ENCODE measurements at regions not wholly inside any gene's neighbourhood (a gene's known extent, or its start where the extent isn't known, plus 50 kb on each side); places are given as distances from the start of the nearest gene placed in this dataset.

DNA sequence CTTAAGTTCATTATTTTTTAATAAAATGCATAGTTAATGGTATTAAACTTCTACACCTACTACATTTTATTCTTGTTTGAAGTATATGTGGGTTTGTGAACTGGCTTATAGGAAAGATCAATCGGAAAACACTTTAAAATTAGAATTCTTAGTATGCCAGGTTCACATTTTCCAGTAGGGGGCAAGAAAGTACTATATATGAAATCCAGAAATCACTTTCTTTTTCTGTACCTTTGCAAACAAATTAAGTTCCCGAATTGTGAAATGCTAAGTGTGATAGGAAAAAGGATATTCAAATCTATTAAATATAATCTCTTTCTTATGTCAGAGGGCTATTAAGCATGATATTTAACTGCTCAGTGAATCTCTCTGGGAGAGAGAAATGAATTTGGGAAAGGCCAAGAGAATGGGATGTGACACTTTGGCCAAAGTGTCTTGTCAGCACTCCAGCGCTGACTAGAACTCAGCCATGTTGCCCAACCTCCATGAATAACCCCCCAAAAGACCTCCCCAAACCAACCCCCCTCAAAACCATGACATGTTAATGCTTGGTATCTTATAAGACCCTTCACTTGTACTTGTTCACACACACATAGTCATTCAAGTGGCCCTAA, 122.6 kb upstream of the SLC10A2 start:
- DNase-seq (ENCODE audit: low spot score): peak; percentile 8

DNA sequence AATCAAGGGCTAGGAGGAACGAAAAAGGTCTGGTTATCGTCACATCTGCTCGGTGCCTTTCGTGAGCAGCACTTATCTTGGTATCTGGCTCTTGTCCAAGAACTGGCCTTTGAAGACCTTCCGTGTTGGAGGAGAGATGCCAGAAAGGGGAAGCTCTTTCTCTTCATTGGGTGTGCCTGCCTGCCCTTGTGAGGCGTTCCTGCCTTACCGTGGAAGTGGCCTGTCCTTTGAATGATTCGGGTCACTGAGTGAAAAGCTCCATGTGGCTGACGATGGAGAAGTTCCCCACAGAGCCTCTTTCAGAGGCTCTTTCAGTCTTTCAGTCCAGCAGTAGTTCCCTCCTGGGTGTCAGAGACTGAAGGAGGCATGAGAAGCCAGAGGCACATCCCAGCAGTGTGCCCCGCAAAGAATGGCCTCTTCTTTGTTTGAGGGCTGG, 121.5 kb upstream of the SLC10A2 start:
- DNase-seq (ENCODE audit: low spot score): no peak

DNA sequence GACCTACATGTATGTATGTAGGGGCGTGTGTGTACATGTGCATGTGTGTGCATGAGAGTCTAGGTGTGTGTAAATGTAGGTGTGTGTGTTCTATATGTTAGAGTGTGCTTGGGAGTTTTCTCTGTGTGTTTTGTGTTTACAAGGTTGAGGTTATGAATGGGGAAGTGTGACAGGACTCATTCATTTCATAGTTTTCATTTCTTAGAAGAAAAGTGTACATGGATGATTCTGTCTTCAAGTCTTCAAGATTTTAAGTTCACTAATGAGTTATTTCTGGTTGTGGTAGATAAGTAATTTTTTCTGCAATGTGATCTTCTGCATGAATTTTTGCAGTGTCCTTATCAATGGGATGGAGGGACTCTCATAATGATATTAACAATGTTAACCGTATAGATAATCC, 118.2 kb upstream of the SLC10A2 start:
- no peak for DNase-seq (ENCODE audit: low spot score)

DNA sequence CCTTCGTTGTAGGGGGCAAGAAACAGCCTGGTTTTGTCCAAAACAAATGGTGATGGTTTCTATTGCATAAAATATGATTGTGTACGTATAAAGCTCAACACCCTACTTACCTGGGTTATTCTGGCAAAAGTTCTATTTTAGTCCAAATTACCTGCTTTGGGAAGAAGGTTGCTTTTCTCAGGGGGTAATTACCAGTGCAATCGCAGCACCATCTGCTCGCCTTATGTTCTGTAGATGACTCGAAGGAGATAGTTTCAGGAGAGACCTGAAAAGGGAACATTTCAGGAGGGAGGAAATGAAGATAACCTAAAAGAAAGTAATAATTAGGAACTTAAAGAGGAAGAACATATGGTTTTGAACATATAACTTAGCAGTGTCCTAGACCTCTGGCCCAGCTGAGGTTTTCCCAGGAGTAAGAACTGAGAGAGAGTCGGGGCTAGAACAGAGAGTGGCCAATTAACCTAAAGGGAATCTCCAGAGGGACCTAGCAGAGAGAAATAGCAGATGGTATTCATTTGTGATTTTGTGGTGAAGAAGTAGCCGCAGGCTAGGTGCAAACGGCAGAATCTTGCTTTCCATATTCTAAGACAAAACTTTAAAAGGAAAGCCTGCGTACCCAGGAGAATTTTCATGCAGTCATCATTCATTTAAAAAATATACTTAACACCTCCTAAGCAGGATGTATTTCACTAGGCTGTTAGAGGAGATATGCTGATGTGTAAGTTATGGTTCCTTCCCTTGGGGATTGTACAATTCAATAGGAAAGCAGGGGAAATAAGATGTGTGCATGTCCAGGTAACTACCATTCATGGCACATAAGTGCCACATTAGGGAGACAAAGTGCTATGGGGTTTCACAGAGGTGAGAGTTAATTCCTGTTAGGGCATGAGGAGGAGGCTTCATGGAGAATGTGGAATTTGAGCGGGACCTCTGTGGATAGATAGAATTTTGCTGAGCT, 113.0 kb upstream of the SLC10A2 start:
- no peak for DNase-seq (ENCODE audit: low spot score)

DNA sequence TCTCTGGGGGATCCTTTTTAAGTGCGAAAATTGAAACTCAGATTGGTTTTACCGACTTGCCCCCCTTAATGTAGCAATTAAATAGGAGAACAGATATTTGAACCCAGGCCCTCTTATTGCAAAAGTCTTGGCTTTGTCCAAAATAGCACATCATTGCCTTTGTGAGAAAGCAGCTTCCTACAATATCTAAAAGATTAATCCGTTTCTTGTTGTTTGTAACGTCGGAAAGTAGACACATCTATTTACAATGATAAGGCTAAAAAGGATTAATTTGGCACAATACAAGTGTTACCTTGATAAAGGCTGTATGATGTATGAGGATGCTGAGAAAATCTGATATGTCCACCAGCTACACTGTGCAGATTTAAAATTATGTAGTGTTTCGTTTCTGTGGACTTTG, 108.7 kb upstream of the SLC10A2 start:
- no peak for DNase-seq (ENCODE audit: low spot score)

DNA sequence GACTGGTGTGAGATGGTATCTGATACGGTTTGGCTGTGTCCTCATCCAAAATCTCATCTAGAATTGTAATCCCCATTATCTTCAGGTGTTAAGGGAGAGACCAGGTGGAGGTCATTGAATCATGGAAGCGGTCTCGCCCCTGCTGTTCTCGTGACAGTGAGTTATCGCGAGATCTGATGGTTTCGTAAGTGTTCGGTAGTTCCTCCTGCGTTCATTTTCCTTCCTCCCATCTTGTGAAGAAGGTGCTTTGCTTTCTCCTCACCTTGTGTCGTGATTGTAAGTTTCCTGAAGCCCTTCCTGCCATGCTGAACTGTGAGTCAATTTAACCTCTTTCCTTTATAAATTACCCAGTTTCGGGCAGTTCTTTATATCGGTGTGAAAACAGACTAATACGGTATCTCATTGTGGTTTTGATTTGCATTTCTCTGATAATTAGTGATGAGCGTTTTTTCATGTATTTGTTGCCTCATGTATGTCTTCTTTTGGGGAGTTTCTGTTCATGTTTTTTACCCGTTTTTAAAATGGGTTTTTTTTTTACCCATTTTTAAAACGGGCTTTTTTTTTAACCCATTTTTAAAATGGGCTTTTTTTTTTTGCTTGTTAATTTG, 102.8 kb upstream of the SLC10A2 start:
- no peak for DNase-seq (ENCODE audit: low spot score)

DNA sequence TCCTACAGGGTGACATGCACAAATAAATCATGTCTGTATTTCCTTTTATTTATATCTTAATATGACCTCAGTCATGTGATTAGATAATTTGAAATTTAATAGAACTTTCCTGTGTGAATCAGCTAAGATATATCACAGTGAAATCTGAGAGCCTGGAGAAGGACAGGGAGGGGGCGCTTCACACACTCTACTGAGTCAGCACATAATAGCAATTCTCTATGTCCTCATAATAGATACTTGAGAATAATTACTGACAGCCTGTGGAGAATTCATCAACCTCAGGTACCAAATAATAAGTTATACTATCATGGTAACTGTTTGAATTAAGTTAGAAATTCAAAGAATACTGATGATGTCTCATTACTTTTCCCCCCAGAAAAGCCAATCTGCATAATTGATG, 98.0 kb upstream of the SLC10A2 start:
- DNase-seq (ENCODE audit: low spot score): no peak

DNA sequence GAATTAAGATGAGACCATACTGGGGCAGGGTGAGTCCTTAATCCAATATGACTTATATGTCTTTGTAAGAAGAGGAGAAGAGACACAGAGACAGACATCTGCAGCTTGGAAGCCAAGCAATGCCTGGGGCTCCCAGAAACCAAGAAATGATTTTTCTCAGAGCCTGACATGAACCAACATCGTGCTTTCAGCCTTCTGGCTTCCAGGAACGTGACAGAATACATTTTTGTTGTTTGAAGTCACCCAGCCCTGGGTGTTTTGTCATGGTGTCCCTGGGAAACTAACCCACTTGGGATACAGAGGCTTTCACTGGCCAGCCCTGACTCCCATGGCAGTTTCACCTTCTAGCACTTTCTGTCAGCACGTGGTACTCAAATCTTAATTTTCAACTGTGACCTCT, 95.3 kb upstream of the SLC10A2 start:
- DNase-seq (ENCODE audit: low spot score): no peak

DNA sequence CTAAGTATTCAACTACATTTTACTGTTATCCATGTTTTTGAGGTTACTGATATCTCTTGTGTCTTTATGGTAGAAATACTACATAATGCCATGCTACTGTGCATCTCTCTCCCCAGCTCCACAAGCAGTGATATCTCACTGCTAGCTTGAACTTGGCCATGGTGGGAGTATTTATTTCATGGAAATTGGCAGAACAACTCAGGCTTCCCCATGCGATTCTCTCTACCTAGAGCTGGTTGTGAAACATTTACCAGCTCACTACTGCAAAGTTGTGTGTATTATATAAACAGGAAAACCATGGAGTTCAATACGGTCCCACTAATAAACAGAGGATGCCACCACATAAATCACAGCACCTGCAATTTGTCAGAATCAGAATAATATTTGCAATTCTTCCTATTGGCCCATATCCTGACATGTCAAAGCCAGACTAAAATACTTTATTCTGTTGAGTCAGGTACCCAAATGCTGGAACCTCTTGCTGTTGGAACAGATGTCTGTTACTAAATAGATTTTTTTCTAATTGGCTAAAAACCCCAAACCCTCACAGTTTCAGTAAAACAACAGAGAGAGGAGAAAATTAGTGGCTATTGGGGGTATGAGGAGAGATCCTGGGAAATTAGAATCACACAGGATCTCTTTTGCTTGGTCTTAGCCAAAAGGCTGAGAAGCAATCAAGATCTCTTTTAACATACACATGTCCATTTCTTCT, 91.4 kb upstream of the SLC10A2 start:
- no peak for DNase-seq (ENCODE audit: low spot score)

DNA sequence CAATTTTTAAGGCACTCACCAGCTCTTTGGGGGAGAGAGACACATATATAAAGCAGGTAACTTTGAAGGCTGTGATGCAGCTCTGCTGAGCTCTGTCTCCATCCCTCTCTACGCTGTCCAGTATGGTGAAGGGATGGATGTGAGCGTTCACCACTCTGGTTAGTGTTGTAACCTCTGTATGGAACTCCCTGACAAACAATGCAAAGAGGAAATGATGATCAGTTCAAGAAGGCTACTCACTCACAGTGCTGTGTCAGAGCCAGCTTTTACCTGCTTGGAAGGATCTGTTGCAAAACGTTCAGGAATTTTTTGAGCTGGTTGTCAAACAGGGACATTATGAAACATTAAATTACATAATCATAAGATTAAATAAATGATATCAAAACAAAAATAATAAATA, 90.8 kb upstream of the SLC10A2 start:
- no peak for DNase-seq (ENCODE audit: low spot score)

DNA sequence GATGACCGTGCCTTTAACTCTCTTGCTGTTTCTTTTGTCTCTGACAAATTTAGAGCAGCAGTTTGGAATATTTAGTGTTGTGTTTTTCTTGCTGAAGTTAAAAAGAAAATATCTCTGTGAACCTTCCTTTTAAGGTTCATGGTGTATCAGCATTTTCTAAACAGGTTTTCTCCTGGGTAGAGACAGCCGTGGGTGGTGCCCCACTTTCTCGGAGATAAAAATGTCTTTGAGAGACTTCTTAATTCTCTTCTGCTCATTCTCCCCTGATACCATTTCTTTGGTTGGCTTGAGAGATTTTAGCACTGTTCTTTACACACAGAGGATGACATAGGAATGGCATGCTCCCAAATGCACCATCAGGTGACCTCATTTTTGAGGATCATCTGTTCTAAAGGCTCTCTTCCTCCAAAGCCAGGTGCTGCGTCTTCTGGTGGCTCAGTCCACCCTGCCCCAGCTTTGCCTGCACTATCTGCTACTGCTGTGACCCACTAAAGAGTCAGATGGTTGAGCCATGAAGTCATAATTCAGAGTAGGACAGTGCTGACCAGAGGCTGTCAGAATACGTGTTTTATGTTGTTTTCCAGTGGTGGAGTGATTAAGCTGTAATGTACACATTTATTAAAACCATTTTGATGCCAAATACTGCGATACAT, 90.3 kb upstream of the SLC10A2 start:
- no peak for DNase-seq (ENCODE audit: low spot score)

DNA sequence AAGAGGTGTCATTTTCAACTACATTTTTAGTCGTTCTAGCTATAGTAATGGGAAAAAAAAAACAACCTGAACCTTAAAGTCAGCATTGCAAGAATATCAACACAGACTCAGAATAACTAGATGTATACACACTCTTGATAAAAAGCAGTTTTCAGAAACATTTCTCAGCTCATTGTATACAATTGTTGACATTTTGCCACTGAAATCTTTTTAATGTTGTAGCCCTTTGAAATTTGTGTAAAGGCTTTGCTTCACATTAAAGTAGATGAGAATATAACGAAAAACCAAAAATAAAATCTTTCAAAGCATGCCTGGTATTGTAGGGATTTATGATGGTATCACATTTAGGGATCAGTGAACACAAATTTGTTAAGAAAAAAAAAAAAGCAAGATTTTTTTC, 87.2 kb upstream of the SLC10A2 start:
- no peak for DNase-seq (ENCODE audit: low spot score)

DNA sequence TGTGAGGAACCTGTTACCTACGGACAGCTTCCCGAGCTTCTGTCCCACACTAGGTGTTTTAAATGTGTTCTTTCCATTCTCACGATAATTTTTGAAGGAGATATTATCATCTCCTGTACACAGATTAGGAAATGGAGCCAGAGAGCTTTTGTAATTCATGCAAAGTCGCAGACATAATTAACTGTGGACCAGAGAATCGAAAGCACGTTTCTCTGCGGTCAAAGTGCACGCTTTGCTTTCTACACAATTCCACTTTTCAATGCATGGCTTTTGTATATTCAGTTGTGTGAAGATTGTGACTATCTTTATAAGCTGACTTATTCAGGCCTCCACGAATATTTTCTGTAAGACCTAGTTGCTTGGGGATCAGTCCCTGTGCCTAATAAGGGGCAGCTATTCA, 81.7 kb upstream of the SLC10A2 start:
- no peak for DNase-seq (ENCODE audit: low spot score)

DNA sequence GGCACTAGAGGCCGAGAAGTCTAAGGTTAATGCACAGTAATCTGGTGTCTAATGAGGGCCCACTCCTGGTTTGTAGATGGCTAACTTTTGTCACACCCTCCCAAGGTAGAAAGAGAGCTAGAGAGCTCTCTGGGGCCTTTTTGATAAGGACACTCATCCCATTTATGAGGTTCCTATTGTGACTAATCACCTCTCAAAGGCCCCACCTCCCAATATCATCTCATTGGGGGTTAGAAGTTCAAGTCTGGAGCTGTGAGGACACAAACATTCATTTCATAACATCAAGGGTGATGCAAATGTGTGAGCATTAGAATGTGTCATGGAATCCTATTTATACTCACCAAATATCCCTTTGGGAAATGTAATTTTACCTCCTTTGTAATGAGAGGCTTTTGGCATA, 79.2 kb upstream of the SLC10A2 start:
- no peak for DNase-seq (ENCODE audit: low spot score)

DNA sequence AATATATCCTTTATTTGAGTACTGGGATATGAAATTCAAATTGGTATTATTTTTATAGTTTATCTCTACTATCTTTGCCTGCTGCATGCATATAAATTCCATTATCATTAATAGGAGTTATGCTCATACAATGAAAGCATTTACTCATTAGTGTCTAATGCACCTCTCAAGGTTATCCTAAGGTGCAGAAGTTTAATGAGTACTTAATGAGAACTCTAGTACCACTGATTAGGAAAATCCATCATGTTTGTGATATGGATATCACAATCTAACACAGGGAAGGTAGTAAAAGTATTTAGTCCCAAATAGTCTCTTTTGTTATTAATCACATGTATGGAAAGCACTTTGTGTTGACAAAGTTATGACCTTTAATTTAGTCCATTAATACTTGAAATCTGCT, 77.2 kb upstream of the SLC10A2 start:
- no peak for DNase-seq (ENCODE audit: low spot score)

DNA sequence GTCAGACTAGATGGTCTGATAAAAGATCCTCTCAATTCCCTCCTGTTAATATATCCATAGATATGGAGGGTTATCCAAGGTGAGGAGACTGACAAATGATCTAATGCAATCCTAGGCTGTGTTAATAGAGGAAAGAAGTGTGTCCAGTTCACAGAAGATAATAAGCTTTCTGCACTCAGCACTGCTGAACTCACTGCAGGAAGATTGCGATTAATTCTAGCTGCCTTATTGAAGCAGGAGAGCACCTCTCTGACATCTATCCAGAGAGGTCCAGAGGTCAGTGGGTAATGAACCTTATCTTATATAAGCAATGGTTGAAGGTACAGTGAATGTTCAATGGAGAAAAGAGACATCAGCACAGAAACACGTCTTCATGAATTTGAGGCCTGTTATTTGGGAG, 75.9 kb upstream of the SLC10A2 start:
- DNase-seq (ENCODE audit: low spot score): no peak

DNA sequence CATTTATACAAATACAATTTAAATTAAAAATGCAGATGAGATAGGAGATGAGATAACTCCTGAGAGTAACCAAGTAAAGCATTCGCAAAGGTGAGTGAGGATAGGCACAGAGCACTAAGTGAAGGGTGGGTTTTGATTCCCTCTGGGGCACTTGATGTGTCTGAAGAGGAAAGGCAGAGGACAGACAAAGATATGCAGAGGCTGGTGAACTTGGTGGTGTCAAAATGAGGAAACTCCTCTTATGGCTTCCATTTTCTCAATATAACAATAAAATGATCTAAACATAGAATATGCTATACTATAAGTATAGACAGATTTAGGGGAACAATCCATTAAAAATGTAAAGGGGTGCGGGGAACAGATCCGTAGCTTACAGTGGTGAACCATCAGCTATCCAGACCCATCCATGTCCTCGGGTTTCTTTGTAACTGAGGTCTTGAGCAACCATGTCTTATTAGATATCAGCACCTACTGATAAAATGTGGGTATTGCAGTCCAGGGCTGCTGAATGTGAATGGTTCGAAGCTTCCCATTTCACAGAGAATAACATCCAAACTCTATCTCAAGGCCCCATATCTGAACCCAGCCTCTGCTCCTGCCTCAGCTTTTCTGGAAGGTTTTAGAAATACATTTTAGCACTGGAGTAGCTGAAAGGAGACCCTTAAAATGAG, 73.9 kb upstream of the SLC10A2 start:
- DNase-seq (ENCODE audit: low spot score): peak; percentile 3

DNA sequence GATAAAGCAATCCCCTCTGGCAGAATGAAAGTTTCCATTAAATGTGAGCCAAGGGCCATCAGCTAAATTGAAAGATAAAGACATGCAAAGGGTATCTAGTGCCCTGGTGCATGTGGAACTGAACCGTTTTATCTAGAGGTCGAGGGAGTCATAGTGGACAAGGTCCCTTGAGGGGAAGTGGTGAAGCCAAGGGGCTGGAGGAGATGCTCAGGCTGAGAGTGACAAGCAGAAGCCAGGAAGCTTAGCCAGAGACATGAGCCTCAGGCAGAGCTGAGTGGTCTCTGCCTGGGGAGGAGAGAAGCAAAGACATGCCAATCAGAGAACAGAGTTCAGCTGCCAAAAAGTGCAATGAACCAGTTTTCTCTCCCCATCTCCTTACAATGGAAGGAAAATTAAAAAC, 68.1 kb upstream of the SLC10A2 start:
- no peak for DNase-seq (ENCODE audit: low spot score)

DNA sequence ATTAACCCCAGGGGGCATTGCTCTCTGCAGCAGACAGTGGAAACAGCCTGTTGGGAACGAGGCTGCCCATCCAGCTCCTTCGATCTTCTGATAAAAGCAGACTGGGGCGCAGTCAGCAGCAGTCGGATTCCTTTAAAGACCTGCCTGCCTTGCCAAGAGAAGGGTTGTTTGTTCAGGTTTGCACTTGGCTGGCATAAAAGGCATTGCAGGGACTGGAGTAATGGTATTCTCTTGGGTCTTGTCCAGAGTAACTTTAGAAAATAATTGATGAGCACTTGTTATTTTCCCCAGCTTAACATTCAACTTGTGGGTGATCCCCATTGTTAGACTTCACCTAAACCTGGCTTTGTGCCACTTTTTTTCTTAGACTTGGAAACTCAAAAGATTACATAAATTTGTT, 67.3 kb upstream of the SLC10A2 start:
- no peak for DNase-seq (ENCODE audit: low spot score)

DNA sequence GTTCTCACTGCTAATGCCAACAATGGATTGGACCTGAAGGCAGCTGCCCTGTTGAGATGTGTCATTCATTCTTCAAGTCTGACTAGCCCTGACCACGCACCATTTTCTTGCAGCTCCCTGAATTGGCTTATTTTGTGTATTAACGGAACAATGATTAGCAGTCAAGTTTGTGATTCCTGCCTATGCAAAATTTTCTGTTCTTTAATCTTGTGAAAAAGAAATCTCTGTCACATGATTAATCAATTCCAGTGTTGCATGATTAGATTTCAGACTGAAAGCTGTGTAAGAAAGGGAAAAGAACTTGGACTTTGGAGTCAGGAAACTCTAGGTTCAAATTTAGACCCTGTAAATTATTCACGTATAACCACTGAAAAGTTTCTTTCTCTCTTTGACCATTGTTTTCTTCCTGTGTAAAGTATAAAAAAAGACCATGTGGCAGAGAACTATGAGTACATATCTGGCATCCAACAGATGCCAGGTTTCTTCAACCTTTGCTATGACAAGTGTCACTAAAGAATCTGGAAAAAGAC, 64.5 kb upstream of the SLC10A2 start:
- DNase-seq (ENCODE audit: low spot score): no peak

DNA sequence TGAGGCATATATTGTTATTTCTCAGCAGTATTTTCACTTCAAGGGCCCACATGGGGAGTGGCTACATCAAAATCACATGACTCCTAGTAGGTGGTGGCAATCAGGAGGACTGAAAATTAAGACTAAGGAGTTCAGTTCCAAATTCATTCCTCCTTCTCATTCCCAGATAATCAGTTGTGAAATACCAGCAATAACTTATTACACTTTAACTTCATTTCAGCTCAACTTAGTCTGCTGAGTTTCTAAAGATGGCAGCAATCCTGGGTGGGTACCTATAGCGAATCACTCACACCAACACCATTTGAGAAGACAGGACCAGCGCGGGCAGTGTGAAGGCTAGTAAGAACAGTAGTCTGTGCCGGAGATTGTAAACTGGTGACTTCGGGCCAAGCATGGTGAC, 63.9 kb upstream of the SLC10A2 start:
- no peak for DNase-seq (ENCODE audit: low spot score)
